Prostate gland (tissue), 2 donors: ENCODE measurements at regions not wholly inside any gene's neighbourhood (a gene's known extent, or its start where the extent isn't known, plus 50 kb on each side); places are given as distances from the start of the nearest gene placed in this dataset.

Experiments used
- CTCF ChIP-seq, 4 experiments: fragments of 200-600 bp in 2 of 4; fragments of 450-650 bp in 2 of 4; sonication (generic) in 2 of 4; IDR thresholded peaks; 1 replicate in 3 of 4; 2 replicates in 1 of 4; pipeline ENCODE4 v1.5.1; 2016 to 2019; ENCODE audit warnings: antibody characterized with exemption in 4 of 4, mild to moderate bottlenecking in 2 of 4, moderate library complexity in 2 of 4
- POLR2A ChIP-seq: fragments of 450-650 bp; IDR thresholded peaks from one replicate; pipeline ENCODE4 v1.6.1; 2016; ENCODE audit warnings: antibody characterized with exemption, mild to moderate bottlenecking
- POLR2AphosphoS5 ChIP-seq: sonication (generic); formaldehyde crosslinking; IDR thresholded peaks from one replicate; pipeline ENCODE4 v1.6.1; 2017; ENCODE audit warnings: antibody characterized with exemption

DNA sequence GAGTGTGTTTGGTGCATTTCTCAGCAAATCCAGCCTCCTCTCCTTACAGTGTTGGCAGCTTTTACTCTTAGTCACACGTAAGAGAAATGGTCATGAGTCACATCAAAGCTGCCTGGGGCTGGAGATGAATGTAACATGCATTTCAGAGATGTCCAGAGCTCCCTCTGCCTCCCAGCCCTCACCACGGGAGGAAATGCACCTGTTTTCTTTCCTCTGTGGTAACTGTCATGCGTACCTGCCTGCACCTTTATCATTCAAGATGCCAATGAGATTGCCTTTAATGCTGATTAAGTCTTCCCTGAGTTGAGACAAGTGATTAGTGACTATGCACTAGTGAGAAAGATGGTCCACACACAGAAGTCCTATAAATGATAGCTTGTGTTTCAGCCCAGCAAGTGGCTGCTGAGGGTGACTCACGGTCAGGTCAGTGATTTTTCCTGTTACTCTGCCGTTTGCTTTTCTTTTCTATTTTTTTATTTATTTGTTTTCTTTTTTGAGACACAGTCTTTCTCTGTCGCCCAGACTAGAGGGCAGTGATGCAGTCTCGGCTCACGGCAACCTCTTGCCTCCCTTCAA, 277.3 kb upstream of the FMN2 start:
- TF ChIP-seq CTCF (IDR thresholded peaks at IDR 0.05): no peak
- no peak for TF ChIP-seq POLR2A
- no peak for TF ChIP-seq POLR2AphosphoS5
